ENCODE measurements at regions not wholly inside any gene's neighbourhood (a gene's known extent, or its start where the extent isn't known, plus 50 kb on each side); places are given as distances from the start of the nearest gene placed in this dataset.
A peak's percentile ranks its signal among the peaks of the same experiment; 100 is the strongest.

DNA sequence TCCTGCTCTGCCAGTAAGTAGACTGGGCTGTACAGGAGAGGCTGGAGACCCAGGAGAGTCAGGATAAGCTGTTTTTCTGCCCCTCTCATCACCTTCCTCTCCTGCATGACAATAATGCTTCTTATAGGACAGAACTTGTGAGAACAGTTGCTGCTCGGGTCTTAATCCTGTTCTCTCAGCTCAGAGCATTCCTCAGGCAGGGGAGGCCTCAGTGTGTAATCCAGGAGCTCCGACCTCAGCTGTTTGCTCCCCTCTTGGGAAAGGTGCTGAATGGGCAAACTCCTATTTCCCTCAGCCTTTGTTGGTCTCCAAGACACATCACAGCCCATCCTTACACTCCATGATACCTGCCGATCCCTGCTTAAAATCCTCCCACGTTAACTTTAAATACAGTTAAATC is 134.9 kb upstream of the LRFN2 start:
- DNase-seq (ENCODE audit: low read depth in 2 of 2), result no peak

DNA sequence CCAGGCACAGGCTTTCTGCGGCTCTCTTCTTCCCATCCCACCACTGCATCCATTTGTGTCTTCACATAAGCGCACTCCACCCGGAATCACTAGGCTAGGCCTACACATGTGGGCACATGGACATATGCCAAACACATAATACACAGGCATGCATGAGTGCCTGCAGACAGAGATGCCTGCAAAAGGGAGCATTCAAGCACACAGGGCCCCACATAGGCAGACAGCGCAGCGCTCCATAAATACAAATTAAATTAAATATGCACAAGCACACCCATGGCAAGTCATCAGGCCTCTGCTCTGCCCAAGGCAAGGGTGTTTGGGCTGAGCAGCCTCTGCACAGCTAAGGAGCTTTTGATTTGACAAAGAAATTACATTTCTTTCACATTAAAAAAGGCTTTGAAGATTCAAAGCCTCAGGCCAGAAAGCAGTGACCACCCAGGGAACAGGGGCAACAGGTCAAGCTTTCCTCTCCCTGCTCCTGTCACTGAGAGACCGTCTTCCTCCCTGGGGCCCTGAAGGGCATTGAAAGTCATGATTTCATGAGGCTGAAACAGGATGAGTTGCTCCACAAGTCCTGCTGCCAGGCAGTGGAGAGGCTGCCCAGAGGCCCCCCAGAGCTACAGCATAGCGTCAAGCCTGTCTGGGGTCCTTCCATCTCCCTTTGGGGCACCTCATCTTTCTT is 134.2 kb upstream of the LRFN2 start:
- no peak for DNase-seq (ENCODE audit: low read depth in 2 of 2)

DNA sequence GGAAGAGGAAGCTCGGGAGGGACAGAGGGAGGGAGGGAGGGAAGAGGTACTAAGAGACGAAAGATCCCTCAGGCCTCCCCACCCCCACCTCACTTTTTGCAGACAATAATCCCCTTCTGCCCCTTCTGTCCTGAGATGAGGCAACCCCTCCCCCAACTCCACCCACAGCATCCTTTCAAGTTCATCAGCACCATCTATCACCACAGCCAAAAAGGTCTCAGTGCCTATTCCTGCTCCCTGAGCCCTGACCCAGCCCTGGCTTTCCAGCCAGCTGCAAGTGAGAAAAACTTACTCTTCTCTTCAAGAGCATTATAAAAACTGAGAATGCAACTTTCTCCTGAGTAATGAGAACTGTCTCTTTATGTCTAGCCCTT is 133.2 kb upstream of the LRFN2 start:
- DNase-seq (ENCODE audit: low read depth in 2 of 2), result no peak

DNA sequence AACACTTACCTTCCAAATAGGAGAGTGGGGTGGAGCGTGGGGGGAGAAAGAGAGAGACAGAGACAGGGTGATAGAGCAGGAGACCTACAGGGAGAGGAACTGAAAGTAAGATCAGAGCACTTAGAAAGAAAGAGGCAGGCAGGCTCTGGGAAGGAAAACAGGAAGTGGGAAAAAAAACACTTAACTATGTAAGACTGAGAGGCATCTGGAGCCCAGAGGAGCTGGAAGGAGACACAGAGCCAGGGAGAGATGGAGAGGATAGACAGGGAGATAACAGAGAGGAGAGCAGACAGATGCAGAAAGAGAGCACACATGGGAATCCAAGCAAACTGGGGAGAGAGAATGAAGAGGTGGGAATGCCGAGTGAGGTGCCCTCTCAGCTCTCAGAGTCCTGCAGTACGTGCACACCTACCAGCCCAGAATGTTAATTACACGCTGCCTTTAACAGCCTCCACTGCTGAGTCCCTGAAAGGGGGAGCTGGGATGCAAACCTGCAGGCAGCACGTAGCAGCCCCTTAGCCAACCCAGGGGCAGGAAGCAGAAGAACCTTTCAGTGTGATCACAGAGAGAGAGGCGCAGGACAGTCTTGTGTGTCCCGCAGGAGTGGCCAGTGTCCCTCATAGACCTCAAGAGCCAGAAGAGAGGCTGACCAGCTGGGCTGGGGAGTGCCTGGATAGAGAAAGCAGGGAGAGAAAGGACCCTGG is 132.7 kb upstream of the LRFN2 start:
- DNase-seq (ENCODE audit: low read depth in 2 of 2), result peak in 1 of 2 donors; percentile 43

DNA sequence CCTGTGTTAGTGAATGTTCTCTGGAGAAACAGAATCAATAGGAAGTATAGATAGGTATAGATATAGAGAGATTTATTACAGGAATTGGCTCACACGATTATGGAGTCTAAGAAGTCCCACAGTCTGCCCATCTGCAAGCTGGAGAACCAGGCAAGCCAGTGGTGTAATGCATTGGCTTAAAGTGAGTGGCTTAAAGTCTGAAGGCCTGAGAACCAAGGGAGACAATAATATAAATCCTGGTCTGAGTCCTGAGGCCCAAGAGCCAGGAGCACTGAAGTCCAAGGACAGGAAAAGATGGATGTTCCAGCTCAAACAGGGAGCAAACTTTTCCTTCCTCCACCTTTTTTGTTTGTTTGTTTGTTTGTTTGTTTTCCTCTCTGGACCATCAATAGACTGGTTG is 131.2 kb upstream of the LRFN2 start:
- no peak for DNase-seq (ENCODE audit: low read depth in 2 of 2)

DNA sequence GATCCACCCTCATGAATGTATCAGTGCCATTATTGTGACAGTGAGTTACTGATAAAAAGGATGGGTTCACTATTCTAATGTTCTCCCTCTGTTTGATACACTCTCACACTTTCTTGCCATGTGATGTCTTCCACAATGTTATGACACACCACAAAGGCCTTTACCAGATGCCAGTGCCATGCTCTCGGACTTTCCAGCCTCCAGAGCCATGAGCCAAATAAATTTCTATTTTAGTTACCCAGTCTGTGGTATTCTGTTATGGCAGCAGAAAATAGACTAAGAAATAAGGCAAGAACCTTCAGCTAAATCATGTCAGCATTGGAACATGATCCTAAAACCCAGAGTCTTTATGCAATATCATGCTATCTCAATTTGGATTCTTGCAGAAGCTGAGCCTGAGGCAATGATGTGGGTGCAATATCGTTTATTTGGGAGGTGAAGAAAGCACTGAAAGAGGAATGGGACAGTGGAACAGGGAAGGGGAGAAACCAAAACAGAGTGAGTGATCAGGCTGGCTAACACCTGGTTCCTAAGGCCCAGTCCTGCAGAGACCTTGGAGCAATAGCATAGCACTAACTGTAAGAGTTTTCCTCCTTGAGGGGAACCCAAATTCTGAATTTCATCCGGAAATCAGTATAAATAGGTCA is 130.4 kb upstream of the LRFN2 start:
- DNase-seq (ENCODE audit: low read depth in 2 of 2), result no peak

DNA sequence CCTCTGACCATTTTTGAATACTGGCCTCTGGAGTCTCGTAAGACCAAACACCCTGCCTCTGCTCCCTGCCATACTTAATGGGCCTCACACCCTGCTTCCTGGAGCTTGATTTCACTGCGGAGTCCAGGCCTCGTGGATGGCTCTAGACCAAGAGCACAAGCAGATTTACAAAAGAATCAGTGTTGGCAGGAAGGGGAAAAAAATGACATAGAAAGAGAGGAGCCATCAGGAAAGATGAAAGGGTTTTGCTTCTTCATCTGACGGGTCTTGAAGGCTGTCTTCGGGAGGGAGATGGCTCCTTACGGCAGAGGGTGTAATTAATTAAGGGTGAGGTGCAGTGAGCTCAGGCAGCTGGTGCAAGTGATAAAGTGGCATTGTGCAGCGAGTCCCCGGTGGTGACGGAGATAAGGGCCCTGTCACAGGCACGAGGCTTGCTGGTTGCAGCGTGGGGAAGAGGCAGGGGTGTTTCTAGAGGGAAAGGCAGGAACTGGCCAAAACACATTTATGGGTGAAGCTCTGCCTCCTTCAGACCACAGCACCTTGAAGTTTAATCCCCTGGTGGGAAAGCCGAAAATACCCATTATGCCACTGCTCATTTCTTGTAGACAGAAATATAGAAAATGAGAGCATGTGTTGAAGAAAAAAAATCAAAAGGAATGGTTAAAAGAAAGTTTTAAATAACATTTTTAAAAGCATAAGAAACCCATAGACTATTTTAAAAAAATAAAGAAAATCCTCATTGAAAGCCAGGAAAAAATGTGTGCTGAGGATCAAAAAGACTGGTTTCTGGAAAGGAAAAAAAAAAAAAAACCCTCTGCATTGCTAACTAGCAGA is 128.6 kb upstream of the LRFN2 start:
- DNase-seq (ENCODE audit: low read depth in 2 of 2), result no peak

DNA sequence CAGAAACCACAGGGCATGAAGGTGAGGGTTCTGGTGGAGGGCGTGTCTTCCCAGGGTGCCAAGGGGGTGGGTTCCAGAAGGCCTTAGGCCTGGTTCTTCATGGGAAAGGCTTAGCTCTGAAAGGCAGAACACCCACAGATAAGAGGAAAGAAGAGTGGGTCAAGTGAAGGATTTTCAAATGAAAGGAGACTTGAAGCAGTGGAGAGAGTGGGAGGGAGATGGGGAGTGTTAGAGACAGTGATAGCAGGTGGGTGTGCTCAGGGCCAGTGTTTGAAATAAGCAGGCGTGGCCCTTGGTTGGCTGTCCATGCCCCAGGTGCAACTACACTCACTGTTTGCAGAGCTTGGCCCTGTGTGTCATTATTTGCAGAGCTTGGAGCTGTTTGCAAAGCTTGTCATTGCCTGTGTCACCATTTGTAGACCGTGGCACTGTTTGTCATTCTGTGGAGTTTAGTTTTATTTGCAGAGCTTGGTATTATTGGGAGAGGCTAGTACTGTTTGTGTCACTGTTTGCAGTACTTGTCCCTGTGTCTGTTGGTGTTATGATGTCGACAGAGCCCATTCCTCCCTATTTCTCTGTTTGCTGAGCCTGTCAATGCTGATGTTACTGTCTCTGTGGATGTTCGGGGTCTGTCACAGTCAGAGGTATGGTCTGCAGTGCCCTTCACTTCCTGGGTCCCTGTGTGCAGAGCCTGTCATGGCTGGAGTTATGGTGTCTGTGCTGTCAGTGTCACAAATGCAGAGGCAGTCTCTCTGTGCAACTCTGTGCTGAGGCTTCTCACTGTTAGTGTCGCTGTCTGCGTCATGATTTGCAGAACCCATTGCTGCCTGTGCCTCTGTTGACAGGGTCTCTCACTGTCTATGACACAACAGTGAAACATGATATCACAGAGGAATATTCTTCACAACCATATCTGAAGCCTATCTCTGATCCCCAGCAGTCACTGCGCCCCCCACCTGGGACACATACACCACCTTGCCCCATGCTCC is 127.7 kb upstream of the LRFN2 start:
- DNase-seq (ENCODE audit: low read depth in 2 of 2), result no peak

DNA sequence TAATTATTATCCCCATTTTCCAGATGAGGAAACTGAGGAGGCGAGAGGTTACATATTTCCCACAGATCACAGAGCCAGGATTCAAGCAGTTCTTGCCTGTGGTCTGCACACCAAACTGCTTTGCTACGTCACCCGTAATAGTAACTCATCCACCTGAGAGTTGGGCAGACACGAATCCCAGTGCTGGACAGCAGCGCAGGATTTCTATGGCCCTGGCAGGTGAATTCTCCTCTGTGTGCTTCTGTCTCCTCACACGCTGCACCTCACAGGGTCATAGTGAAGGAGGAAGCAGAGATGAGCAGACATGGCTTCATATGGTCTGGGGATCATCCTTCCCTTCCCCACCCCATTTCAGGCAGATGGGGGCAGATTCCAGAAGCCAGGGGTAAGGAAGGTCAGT is 127.0 kb upstream of the LRFN2 start:
- no peak for DNase-seq (ENCODE audit: low read depth in 2 of 2)

DNA sequence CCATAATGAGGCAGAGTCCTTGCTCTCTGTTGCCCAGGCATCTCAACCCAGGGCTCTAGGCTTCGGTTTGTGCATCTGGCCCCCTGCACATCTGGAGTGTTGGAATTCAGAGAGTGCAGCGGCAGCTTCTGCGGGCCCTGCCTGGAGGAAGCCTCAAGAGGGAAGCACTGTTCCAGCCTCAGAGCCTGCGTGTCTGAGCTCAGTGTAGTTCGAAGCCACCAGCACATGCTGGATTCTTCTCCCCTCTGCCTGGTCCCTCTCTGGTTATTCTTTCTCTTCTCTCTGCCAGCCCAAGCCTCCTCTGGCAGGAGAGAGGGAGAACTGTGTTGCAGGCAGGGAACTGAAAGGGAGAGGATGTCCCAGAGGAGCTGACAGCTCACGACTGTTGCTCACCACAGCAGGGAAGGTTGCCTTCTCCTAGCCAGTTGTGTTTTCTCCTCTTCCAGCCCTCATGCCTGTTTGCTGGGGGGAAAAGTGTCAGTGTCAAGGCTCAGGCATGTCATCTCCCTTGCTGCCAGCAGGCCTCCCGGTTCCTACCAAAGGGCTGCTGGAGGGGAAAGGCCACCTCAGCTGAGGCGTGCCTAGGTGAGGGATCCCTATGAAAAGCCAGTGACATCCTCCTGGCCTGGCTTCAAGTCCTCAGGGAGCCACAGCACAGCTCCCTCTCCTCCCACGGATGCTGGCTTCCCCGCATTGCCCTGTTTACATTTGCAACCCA is 126.0 kb upstream of the LRFN2 start:
- peak in 1 of 2 donors; percentile 5 for DNase-seq (ENCODE audit: low read depth in 2 of 2)

DNA sequence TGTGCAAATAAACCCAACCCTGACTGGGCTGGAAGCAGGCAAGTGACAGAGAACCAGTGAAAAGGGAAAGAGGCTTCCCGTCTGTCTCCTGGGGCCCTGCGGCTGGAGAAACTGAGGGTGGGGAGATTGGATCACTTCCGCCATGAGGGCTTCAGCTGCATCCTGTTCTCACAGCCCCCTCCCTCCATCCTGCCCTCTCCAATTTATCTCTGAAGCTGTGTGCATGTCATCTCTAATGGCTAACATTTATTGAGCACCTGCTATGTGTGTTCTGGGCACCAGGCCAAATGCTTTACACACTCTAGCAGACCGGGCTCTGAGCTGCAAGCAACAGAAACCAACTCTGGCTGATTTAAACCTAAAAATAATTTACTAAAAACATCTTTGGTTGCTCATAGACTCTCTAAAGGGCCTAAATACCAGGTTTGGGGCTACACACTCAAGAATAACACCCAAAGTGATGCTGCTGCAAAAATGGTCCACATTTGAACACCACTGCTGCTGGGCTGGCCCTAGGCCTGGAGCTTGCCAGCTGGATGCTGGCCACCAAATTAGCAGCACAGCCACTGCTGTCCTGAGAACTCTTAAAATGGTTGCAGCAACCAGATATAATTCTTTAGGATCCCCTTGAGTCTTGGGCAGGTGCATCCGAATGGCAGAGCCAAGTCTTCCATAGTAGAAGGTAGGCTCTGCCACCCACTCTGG is 123.6 kb upstream of the LRFN2 start:
- peak; percentile 14 to 36 for DNase-seq (ENCODE audit: low read depth in 2 of 2)

DNA sequence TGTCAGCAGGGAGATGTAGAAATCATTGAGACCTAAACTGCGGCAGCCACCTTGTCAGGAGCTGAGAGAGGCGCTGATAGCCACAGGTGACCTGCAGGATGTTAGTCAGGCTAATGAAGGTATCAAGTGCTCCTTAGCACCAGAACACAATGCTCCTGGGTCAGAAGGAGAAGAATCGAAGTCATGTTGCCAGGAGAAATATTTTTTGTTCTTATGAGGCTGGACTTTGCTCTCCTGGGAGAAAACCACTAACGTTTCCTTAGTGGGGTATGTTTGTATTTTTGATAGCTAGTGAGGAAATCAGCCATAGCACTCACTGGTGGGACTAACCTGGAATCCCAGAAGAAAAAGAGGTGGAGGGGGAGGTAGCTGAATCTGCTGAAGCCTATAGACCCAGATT is 120.9 kb upstream of the LRFN2 start:
- DNase-seq (ENCODE audit: low read depth in 2 of 2), result no peak

DNA sequence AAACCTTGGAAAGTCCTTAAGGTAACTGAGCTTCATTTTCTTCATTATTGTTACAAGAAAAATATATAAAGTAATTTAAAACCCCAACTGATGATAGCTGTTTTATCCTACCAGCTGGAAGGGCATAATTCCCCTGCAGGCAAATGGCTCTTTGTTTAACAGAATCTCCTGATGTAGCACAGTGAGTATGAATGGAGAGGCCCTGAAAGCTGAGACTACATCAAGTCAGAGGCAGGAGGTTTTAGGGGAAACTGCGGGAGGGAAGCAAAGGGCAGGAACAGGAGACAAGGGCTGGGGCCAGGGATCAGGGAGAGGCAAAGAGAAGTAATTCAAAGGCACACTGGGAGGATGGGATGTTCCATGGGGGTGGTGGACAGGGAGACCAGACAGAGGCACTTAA is 119.0 kb upstream of the LRFN2 start:
- DNase-seq (ENCODE audit: low read depth in 2 of 2), result no peak

DNA sequence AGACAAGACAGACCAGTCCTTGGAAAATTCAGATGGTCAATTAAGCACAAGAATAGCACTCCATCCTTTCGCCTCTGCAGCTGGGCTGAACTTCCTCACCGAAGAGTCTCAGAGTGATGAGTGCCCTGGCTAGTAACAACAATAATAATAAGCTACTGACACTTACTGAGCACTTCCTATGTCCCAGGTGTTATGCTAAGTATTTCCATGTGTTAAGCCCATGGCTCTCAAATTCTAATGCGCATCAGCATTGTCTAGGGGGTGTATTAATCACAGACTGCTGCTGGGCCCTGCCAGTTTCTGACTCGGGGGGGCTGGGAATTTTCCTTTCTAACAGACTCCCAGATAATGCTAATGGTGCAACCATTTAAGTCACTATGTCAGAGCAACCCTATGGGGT is 118.2 kb upstream of the LRFN2 start:
- DNase-seq (ENCODE audit: low read depth in 2 of 2), result no peak

DNA sequence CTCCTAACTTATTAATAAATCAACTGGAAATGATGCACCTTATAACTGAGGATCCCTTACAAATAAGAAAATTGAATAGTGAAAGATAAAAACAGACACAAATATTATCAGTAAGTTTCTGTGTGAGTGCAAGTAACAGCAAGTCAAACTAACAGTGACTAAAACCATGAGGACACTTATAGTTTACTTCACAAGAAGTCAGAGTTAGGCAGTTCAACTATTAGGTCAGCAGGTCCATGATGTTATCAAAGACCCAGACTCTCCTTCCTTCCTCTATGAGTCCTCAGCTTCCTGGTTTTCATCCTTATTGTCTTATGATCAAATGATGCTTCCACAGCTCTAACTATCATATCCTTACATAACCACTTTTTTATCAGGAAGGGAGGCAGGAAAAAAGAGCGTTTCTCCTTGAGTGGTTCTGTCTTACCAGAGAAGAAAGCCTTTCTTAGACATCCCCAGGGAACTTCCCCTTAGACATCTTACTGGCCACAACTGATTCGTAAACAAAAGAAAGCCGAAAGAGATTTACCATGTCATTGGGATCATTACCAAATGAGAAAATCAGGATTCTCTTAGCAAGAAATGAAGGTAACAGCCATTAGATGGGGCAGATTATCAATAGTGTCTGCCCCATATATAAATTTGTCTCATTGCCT is 114.3 kb upstream of the LRFN2 start:
- DNase-seq (ENCODE audit: low read depth in 2 of 2), result no peak

DNA sequence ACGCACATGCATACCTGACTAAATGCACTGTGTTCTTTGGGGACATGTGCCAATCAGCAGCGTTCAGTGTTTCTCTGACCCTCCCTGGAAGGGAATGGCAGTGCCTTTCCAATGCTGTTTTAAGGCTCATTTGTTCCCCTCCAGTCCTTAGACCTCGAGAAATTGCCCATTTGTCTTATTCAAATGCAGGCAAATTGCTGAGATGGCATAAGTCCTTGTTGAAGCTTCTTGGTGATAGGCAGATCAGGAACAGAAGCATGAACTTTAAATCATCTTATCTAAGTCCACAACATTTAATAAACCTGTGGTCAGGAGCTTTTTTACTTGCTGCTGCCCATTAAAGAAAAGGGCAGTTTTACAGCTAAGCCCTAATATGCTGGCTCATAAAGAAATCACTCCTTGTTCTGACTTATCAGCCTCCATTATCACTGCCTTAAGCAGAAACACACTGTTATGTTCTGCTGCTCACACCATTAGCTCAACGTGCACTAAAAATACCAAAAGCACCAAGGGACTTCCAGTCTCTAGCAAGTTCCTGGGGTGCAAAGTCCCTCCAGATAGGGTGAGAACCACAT is 112.9 kb upstream of the LRFN2 start:
- DNase-seq (ENCODE audit: low read depth in 2 of 2), result no peak

DNA sequence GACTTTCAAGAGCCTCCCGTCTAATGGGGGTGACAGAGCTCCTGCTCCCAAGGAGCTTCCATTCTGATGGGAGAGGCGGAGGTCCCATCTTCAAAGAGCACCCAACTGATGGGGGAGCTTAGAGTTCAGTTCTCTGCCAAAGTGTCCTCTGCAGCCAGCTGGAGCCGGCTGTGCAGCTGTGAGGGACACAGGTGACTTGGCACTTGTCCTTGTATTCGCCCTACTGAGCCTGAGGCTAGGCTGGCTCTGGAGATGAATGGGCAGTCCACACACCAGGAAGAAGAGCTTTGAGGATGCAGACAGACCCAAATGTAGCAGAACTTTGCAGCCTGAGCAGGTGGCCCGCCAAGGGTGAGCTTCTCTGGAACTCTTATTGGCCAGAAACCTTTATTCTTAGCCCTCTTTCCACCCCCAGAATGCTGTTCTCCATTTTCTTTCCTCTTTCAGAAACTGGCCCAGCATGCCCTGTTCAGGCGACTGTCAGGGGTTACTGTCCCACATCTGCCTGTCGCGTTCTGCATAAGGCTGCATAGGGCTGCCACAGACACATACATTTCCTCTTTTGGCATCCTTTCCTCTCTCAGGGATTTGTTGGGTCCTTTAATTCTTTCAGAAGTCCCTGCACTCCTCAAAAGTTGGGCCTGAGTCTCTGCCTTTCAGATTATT is 108.7 kb upstream of the LRFN2 start:
- no peak for DNase-seq (ENCODE audit: low read depth in 2 of 2)

DNA sequence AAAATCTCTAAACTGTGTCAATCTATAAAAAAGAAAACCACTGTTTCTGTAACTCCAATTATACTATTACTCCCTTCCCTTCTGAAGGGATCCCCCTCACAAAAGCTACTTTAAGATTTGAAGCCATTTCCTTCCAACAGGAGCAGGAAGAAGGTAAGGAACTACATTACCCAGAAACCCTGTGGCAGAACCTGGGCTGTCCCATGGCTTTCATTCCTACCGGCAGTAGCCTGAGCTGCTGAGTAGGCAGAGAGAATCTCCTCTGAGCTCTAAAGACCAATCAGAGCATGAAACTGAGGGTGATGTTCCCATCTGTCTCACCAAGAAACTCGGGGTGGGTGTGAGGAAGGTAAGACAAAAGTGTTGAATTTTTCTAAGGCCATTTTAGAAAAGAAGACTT is 108.0 kb upstream of the LRFN2 start:
- no peak for DNase-seq (ENCODE audit: low read depth in 2 of 2)
